Inferior parietal cortex (tissue), 1 donor: ENCODE measurements at regions not wholly inside any gene's neighbourhood (a gene's known extent, or its start where the extent isn't known, plus 50 kb on each side); places are given as distances from the start of the nearest gene placed in this dataset.

Experiments
- DNase-seq: peaks from one replicate; pipeline ENCODE4 v3.0.0-alpha.2; 2016; ENCODE audit errors: extremely low spot score

DNA sequence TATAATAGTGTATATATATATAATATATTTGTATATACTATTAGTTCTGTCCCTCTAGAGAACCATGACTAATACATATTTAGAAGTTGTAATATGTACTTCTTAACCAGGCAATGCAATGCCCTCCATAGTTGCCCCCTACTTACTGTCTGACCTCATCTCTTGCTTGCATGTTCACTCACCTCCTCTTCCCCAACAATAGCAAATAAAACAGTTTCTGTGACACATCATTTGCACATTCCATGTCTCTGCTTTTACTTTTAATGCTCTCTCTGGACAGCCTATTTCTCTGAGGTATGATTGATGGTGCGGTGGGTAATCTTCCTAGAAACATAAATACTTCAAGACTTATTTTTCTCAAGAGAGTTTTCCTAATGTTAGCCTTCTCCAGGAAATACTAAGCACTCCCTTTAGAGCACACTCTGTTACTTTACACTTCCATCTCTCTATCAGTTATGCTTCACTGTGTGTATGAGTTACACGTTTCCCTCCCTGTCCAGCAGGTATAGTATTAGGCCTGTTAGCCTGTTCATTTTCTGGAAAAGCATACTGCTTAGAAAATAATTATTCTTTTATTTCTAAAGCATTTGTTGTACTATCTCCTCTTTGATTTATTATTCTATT, 295.6 kb upstream of the LRATD1 start:
- no peak for DNase-seq

DNA sequence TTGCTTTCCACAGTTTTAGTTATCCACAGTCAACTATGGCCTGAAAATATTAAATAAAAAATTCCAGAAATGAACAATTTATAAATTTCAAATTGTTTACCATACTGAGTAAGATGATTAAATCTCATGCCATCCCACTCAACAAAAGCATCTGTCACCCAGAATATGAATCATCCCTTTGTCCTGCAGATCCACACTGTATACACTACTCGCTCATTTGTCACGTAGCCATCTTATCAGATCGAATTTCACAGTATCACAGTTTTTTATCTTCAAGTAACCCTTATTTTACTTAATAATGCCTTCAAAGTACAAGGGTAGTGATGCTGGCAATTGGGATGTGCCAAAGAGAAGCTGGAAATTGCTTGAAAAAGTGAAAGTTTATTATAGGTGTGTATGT, 291.8 kb upstream of the LRATD1 start:
- no peak for DNase-seq

DNA sequence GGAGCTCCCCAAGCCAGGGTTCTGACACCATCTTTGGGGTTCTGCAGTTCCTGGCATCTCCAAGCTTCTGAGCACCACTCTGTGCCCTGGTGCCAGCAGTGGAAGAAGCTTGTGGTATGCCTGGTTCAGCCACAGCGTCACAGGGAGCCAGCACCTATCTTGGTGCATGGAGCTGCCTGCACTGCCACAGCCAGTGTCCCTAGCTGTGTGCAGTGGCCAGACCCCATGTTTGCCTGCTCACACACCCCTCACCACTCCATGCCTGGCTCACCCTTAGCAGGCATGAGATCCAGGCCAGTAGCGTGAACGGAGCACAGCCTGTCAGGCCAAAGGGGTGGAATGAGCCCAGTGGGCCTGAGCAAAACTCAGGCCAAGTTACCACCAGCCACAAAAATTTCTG, 290.2 kb upstream of the LRATD1 start:
- DNase-seq, result no peak

DNA sequence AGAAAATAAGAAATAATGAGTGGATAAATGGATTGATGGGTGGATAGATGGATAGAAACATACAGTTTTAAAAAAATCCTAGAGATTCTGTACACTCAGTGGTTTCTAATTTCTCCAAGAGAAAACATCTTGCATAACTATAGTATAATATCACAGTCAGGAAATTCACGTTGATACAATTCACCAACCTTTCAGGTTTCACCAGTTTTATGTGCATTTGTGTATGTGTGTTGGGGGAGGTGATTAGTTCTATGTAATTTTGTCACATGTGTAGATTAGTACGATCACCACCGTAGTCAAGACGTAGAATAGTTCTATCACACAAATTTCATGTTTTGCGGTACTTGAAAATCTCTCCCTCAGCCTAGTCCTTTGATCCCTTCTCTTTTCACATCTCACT, 288.2 kb upstream of the LRATD1 start:
- DNase-seq, result no peak

- peak; percentile 49 for DNase-seq
Measured at GRCh38 chr2:14348247-14348646, 284.3 kb upstream of the LRATD1 start.

- no peak for DNase-seq
Measured at GRCh38 chr2:14350856-14351255, 281.7 kb upstream of the LRATD1 start.

GRCh38 chr2:14352067-14352466, 280.4 kb upstream of the LRATD1 start:
- DNase-seq, result no peak

GRCh38 chr2:14354231-14354630, 278.3 kb upstream of the LRATD1 start:
- no peak for DNase-seq

DNA sequence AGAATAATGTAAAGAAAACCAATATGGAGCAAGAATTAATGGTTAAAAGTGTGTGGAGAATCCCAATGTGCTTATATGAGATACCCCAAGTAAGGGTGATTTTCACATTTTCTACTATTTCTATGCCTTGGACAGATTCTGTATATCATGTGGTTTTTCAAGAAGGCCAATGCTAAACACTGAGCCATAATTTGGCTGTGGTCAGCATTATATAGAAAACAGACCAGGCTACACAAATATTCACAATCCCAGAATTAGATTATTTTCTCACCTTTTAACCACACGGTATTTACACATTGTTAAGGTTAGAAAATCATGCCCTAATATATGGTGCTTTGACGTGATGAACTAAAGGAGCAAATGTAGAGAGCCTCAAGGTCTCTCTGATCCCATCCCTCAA, 277.4 kb upstream of the LRATD1 start:
- DNase-seq, result no peak

- no peak for DNase-seq
Measured at GRCh38 chr2:14358339-14358738, 274.2 kb upstream of the LRATD1 start.

DNA sequence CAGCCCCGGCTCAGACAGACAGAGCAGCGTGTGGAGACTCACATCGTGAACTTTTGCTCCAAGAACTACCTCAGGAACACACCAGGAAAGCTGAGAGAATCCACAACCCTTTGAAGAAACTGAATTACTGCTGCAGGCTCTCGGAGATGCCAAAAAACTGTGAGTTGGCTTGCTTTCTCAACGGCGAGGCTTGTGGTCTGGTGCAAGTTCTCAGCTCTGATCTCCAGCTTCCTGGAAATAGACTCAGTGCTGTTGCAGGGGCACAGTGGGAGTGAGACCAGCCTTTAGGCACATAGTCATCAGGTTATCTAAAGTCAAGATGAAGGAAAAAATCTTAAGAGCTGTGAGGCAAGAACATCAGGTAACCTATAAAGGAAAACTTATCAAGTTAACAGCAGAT, 273.7 kb upstream of the LRATD1 start:
- no peak for DNase-seq

- DNase-seq, result no peak
Measured at GRCh38 chr2:14363137-14363536, 269.4 kb upstream of the LRATD1 start.

DNA sequence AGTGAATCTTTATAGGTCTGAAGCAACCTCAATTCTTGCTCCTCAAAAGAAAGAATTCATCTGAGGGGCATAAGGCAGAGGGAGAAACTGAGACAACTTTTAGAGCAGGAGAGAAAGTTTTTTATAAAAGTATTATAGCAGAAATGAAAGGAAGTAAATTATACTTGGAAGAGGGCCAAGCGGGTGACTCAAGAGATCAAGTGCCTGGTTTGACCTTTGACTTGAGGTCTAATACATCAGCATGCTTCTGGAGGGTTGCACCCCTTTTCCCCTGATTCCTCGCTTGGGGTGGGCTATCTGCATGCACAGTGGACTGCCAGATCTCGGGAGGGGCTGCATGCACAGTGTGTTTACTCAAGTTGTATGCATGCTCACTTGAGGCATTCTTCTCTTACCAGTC, 268.5 kb upstream of the LRATD1 start:
- DNase-seq, result no peak

DNA sequence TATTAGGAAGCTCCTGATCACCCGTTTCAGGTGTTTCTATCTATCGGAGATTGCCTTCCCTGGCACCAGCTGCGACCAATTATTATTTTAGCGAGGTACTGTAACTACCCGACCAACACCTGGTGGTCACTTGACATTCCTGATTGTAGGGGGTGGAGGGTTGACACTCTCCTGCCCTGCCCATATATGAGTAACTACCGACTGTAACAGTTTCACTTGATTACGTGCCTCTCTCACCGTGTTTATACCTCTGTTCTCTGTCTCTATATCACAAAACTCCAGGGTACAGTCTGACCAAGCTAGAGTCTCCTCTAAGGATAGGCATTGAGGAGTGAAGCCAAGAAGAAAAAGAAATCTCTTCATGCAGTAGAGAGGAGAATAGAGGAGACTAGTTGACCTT, 268.0 kb upstream of the LRATD1 start:
- DNase-seq, result no peak

DNA sequence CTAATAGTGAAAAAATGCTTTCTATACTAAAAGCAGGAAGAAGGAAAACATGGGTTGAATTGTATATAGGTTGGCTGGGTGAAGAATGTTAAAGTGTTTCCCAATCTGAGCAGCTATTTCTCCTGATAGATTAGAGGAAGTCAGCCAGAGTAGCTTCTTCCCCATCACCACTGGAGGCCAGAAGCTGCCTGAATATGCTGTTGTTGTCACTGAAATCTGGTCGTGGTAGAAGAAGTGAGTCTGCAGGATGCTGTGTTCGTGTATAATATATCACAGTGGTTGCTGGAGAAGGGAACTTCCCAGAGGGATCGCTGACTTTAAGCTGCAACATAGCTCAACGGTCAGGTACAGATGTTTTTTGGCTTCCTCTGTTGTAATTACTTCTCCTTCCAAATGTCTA, 247.5 kb upstream of the LRATD1 start:
- DNase-seq, result no peak

DNA sequence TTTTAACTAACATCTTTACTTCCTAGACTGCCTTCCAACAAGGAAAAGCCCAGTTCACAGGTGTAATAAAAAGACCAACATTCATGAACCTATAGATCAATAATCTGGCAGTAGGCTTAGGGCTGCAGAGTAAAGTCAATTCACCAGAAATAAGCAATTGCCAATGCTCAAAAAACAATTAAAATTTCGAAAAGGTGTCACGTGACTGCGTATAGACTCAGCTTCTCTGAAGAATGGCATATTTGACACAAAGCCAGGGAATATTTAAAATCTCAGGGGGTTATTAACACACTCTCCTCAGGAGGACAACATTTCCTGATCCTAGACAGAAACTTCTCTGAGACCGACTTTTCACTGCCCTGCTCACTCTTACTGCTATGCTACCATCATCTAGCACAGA, 245.2 kb upstream of the LRATD1 start:
- DNase-seq, result no peak

DNA sequence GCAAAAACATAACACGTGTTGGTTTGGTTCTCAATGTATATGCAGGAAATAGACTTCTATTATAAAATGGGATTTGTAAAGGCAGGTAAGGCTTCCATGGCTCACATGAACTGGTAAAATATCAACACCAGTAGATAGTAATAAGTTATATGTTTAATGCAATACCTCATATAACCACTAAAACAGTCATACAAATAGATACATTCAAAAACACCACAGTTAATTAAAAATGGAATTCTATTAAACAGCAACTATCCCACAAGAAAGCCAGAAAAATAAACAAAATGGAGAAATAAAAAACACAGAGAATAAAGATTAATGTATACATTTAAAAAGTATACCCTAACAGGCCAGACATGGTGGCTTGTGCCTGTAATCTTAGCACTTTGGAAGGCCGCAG, 243.8 kb upstream of the LRATD1 start:
- no peak for DNase-seq

GRCh38 chr2:14396533-14397083, 235.9 kb upstream of the LRATD1 start:
- no peak for DNase-seq

DNA sequence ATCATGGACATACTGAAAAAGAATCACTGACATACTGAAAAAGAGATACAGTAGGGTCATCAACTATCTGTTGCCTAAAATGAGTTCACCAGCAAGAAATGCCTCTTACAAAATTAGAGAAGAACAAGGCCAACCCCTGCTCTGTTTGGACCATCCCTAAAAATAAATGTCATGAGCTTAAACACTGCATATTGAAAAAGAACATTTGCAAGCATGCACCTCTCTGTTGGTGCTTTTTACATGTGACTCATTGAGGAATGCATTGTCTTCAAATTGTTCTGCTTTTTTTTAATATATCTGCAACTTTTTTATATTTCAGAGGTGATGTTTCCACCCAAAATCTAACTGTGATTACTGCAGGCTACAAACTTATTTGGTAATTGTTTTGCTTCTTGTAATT, 233.9 kb upstream of the LRATD1 start:
- DNase-seq, result no peak

- no peak for DNase-seq
Measured at GRCh38 chr2:14401873-14402272, 230.6 kb upstream of the LRATD1 start.

- DNase-seq, result no peak
Measured at GRCh38 chr2:14408695-14409094, 223.8 kb upstream of the LRATD1 start.

GRCh38 chr2:14417551-14417950, 215.0 kb upstream of the LRATD1 start:
- no peak for DNase-seq

DNA sequence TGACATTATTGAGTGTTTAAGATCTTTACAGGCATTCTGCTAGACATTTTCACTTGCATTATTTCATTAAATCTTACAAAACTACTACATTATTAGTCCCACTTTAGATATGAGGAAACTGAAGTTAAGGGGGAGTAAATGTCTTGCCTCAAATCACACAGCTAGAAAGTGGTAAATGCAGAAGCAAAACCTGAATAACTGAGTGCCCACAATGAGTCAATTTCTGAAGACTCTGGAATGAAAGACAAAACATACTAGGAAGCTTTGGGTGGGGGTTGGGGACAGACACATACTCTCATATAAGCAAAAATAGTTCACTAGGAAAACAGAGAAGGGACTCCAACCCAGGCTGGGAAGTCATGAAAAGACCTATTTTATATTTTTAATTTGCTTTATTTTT, 214.4 kb upstream of the LRATD1 start:
- DNase-seq, result no peak

DNA sequence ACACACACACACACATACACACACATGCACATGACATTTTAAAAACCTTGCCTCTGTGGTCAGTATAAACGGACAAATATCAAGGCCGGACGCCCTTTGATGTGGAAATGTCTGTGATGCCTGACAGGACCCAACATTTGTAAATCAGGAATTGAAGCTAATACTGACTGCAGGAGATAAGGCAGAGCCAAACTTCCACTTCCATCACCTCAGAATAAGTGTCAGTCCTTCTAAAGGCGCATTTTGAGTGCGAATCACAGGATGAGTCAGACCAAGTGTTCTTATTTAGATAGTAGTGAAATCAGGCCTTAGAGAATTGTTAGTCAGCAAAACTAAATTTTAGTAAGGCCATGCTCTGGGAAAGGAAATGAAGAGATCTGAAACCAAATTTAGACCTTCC, 211.7 kb upstream of the LRATD1 start:
- peak; percentile 31 for DNase-seq
